CD4-positive, alpha-beta memory T cell (primary cell): ENCODE measurements at regions not wholly inside any gene's neighbourhood (a gene's known extent, or its start where the extent isn't known, plus 50 kb on each side); places are given as distances from the start of the nearest gene placed in this dataset.
"Not testable (repeated sequence)": the region's sequence is repeated elsewhere in the genome, so short reads cannot be mapped to it uniquely, and the experiment has no call there.

ENCODE experiments used
- CTCF ChIA-PET: fragments of 350-600 bp; sonication (Branson Sonifier 250); formaldehyde crosslinking; loops from one replicate; lab custom pipeline; 2021; ENCODE audit warnings: inconsistent platforms; ENCODE audit not compliant: partially characterized antibody; lab: Charles Lee
- POLR2A ChIA-PET: fragments of 350-600 bp; sonication (Branson Sonifier 250); formaldehyde crosslinking; loops from one replicate; lab custom pipeline; 2021; ENCODE audit not compliant: partially characterized antibody; lab: Charles Lee
- DNase-seq, 5 donors: peaks; one replicate each; pipeline versions ENCODE4 v3.0.0 to v3.0.0-alpha.2; 2020 to 2022; ENCODE audit warnings: mixed read lengths in 1 of 5
- H3K27ac ChIP-seq: one replicate; pipeline ENCODE4 v1.7.0; 2013; ENCODE audit warnings: low read depth, low read length
- H3K27me3 ChIP-seq: 2 replicates; pipeline ENCODE4 v1.7.0; 2013; ENCODE audit warnings: mild to moderate bottlenecking, low read length, moderate library complexity; ENCODE audit not compliant: insufficient read depth
- H3K36me3 ChIP-seq: 2 replicates; pipeline ENCODE4 v1.7.0; 2013; ENCODE audit warnings: mild to moderate bottlenecking, low read length, moderate library complexity; ENCODE audit not compliant: insufficient read depth
- H3K4me1 ChIP-seq: 2 replicates; pipeline ENCODE4 v1.7.0; 2013; ENCODE audit warnings: mild to moderate bottlenecking, low read length, moderate library complexity; ENCODE audit not compliant: insufficient read depth
- H3K4me3 ChIP-seq, 2 donors: one replicate each; pipeline ENCODE4 v1.7.0; 2013; ENCODE audit warnings: low read length in 2 of 2, mild to moderate bottlenecking in 1 of 2
- H3K9me3 ChIP-seq, 2 donors: one replicate each; pipeline ENCODE4 v1.7.0; 2013; ENCODE audit warnings: low read length in 2 of 2, control low read depth in 1 of 2; ENCODE audit not compliant: control insufficient read depth in 1 of 2
- H3K27ac Mint-ChIP-seq, 7 donors: one replicate each; pipeline ENCODE4 v1.8.0; 2020 to 2021; ENCODE audit warnings: mixed read lengths in 7 of 7, mild to moderate bottlenecking in 6 of 7, inconsistent platforms in 3 of 7, moderate library complexity in 3 of 7
- H3K27me3 Mint-ChIP-seq, 2 donors: one replicate each; pipeline ENCODE4 v1.8.0; 2020 to 2021; ENCODE audit warnings: mixed read lengths in 2 of 2
- H3K36me3 Mint-ChIP-seq, 2 donors: one replicate each; pipeline ENCODE4 v1.8.0; 2020 to 2021; ENCODE audit warnings: mixed read lengths in 2 of 2, inconsistent platforms in 1 of 2, mild to moderate bottlenecking in 1 of 2
- H3K4me1 Mint-ChIP-seq, 4 donors: one replicate each; pipeline ENCODE4 v1.8.0; 2020 to 2021; ENCODE audit warnings: mixed read lengths in 4 of 4, mild to moderate bottlenecking in 1 of 4
- H3K4me3 Mint-ChIP-seq, 8 donors: one replicate each; pipeline ENCODE4 v1.8.0; 2020 to 2021; ENCODE audit warnings: mixed read lengths in 8 of 8, mild to moderate bottlenecking in 7 of 8, moderate library complexity in 6 of 8, inconsistent platforms in 3 of 8
- H3K9me3 Mint-ChIP-seq, 8 donors: one replicate each; pipeline ENCODE4 v1.8.0; 2020 to 2021; ENCODE audit warnings: mixed read lengths in 8 of 8, mild to moderate bottlenecking in 5 of 8, inconsistent platforms in 3 of 8, moderate library complexity in 1 of 8
- intact Hi-C: fragments of 100-400 bp; cut with micrococcal nuclease; formaldehyde crosslinking; loops from one replicate; pipeline ENCODE4 v1.15.1; 2023

GRCh38 chr4:117164338-117164737 is 79.0 kb upstream of the TRAM1L1 start:
- no peaks in the 10 kb centered on the region for H3K27me3 Mint-ChIP-seq
- no peaks in the 10 kb centered on the region for H3K27me3 ChIP-seq
- DNase-seq, result no peak
- H3K4me1 Mint-ChIP-seq, result no peaks in the 10 kb centered on the region
- CTCF ChIA-PET, result no interaction called here
- no peaks in the 10 kb centered on the region for H3K9me3 ChIP-seq
- no peak overlapping the region for H3K4me3 ChIP-seq
- no peak overlapping the region for H3K27ac Mint-ChIP-seq
- intact Hi-C loops, result no loop called here
- peaks cover 0 to 8% (median 2%) of the 10 kb centered on the region in 8 donors for H3K9me3 Mint-ChIP-seq
- POLR2A ChIA-PET, result no interaction called here
- H3K4me3 Mint-ChIP-seq, result no peak overlapping the region
- H3K36me3 ChIP-seq, result no peaks in the 10 kb centered on the region
- H3K27ac ChIP-seq, result no peak overlapping the region
- H3K4me1 ChIP-seq, result no peaks in the 10 kb centered on the region
- no peaks in the 10 kb centered on the region for H3K36me3 Mint-ChIP-seq

GRCh38 chr4:117175369-117175768 is 90.0 kb upstream of the TRAM1L1 start:
- H3K27me3 ChIP-seq, H3K27me3 Mint-ChIP-seq, POLR2A ChIA-PET, H3K4me3 Mint-ChIP-seq, H3K27ac Mint-ChIP-seq, H3K36me3 ChIP-seq, H3K27ac ChIP-seq, H3K4me1 Mint-ChIP-seq, CTCF ChIA-PET, H3K4me3 ChIP-seq, DNase-seq, H3K36me3 Mint-ChIP-seq, H3K4me1 ChIP-seq, intact Hi-C loops, H3K9me3 ChIP-seq: not testable (repeated sequence)
- H3K9me3 Mint-ChIP-seq, result peaks cover 0 to 12% (median 1%) of the 10 kb centered on the region in 8 donors

GRCh38 chr4:117203231-117203630 is 117.9 kb upstream of the TRAM1L1 start:
- peaks cover 0 to 6% (median 3%) of the 10 kb centered on the region in 8 donors for H3K9me3 Mint-ChIP-seq
- intact Hi-C loops, result no loop called here

GRCh38 chr4:117210551-117210950 is 125.2 kb upstream of the TRAM1L1 start:
- ChIA-PET POLR2A (no interaction called here), CTCF (no interaction called here)
- Histone ChIP-seq H3K27ac (no peak overlapping the region), H3K36me3 (no peaks in the 10 kb centered on the region), H3K27me3 (no peaks in the 10 kb centered on the region), H3K4me1 (no peaks in the 10 kb centered on the region), H3K4me3 (no peak overlapping the region), H3K9me3 (no peaks in the 10 kb centered on the region)
- H3K27me3 Mint-ChIP-seq, result no peaks in the 10 kb centered on the region
- H3K4me3 Mint-ChIP-seq, result no peak overlapping the region
- intact Hi-C loops, result no loop called here
- peaks cover 0 to 6% (median 2%) of the 10 kb centered on the region in 8 donors for H3K9me3 Mint-ChIP-seq
- no peak overlapping the region for H3K27ac Mint-ChIP-seq
- H3K4me1 Mint-ChIP-seq, result no peaks in the 10 kb centered on the region
- DNase-seq, result no peak
- no peaks in the 10 kb centered on the region for H3K36me3 Mint-ChIP-seq

More at GRCh38 chr4:117203231-117203630, 117.9 kb upstream of the TRAM1L1 start:
- no peaks in the 10 kb centered on the region for H3K36me3 Mint-ChIP-seq
- no peak for DNase-seq
- H3K4me3 ChIP-seq, result no peak overlapping the region
- no peaks in the 10 kb centered on the region for H3K4me1 Mint-ChIP-seq
- no peaks in the 10 kb centered on the region for H3K36me3 ChIP-seq
- H3K27me3 Mint-ChIP-seq, result no peaks in the 10 kb centered on the region
- H3K27ac ChIP-seq, result no peak overlapping the region
- POLR2A ChIA-PET, result no interaction called here
- no peak overlapping the region for H3K27ac Mint-ChIP-seq
- H3K27me3 ChIP-seq, result no peaks in the 10 kb centered on the region
- H3K4me1 ChIP-seq, result no peaks in the 10 kb centered on the region
- peaks cover 0 to 4% of the 10 kb centered on the region in 2 donors for H3K9me3 ChIP-seq
- no peak overlapping the region for H3K4me3 Mint-ChIP-seq
- CTCF ChIA-PET, result no interaction called here

- ChIA-PET POLR2A (no interaction called here), CTCF (no interaction called here)
- H3K36me3 ChIP-seq, result no peaks in the 10 kb centered on the region
- intact Hi-C loops, result no loop called here
- Mint-ChIP-seq H3K36me3 (no peaks in the 10 kb centered on the region), H3K27me3 (no peaks in the 10 kb centered on the region), H3K9me3 (peaks cover 0 to 3% (median under 1%) of the 10 kb centered on the region in 8 donors), H3K27ac (no peak overlapping the region), H3K4me3 (no peak overlapping the region), H3K4me1 (no peaks in the 10 kb centered on the region)
- no peaks in the 10 kb centered on the region for H3K4me1 ChIP-seq
- DNase-seq, result no peak
- no peak overlapping the region for H3K4me3 ChIP-seq
- H3K27ac ChIP-seq, result no peak overlapping the region
- H3K9me3 ChIP-seq, result no peaks in the 10 kb centered on the region
- H3K27me3 ChIP-seq, result no peaks in the 10 kb centered on the region
These were observed 138.9 kb upstream of the TRAM1L1 start for GRCh38 chr4:117224256-117224655.

- Mint-ChIP-seq H3K9me3 (peaks cover 0 to 3% (median 1%) of the 10 kb centered on the region in 8 donors), H3K36me3 (no peaks in the 10 kb centered on the region), H3K27me3 (no peaks in the 10 kb centered on the region), H3K4me3 (no peak overlapping the region), H3K27ac (no peak overlapping the region), H3K4me1 (no peaks in the 10 kb centered on the region)
- H3K27me3 ChIP-seq, result no peaks in the 10 kb centered on the region
- no peak for DNase-seq
- H3K4me3 ChIP-seq, result no peak overlapping the region
- H3K27ac ChIP-seq, result no peak overlapping the region
- no peaks in the 10 kb centered on the region for H3K9me3 ChIP-seq
- no peaks in the 10 kb centered on the region for H3K4me1 ChIP-seq
- intact Hi-C loops, result no loop called here
- POLR2A ChIA-PET, result no interaction called here
- CTCF ChIA-PET, result no interaction called here
- no peaks in the 10 kb centered on the region for H3K36me3 ChIP-seq
These were observed 140.1 kb upstream of the TRAM1L1 start for GRCh38 chr4:117225471-117225870.

- peaks cover 0 to 6% (median 0%) of the 10 kb centered on the region in 8 donors for H3K9me3 Mint-ChIP-seq
- H3K27me3 ChIP-seq, result no peaks in the 10 kb centered on the region
- ChIA-PET POLR2A (no interaction called here), CTCF (no interaction called here)
- no peak overlapping the region for H3K27ac ChIP-seq
- H3K4me3 ChIP-seq, result no peak overlapping the region
- H3K4me3 Mint-ChIP-seq, result no peak overlapping the region
- no peaks in the 10 kb centered on the region for H3K9me3 ChIP-seq
- H3K36me3 Mint-ChIP-seq, result no peaks in the 10 kb centered on the region
- intact Hi-C loops, result no loop called here
- DNase-seq, result no peak
- H3K36me3 ChIP-seq, result no peaks in the 10 kb centered on the region
- H3K4me1 Mint-ChIP-seq, result no peaks in the 10 kb centered on the region
- no peaks in the 10 kb centered on the region for H3K27me3 Mint-ChIP-seq
- H3K4me1 ChIP-seq, result no peaks in the 10 kb centered on the region
- no peak overlapping the region for H3K27ac Mint-ChIP-seq
These were observed 142.5 kb upstream of the TRAM1L1 start for GRCh38 chr4:117227925-117228324.

- no peaks in the 10 kb centered on the region for H3K36me3 Mint-ChIP-seq
- no peak overlapping the region for H3K4me3 Mint-ChIP-seq
- intact Hi-C loops, result no loop called here
- Histone ChIP-seq H3K4me1 (no peaks in the 10 kb centered on the region), H3K36me3 (no peaks in the 10 kb centered on the region), H3K27ac (no peak overlapping the region), H3K27me3 (no peaks in the 10 kb centered on the region), H3K9me3 (no peaks in the 10 kb centered on the region), H3K4me3 (no peak overlapping the region)
- no peaks in the 10 kb centered on the region for H3K27me3 Mint-ChIP-seq
- H3K27ac Mint-ChIP-seq, result no peak overlapping the region
- H3K9me3 Mint-ChIP-seq, result peaks cover 0 to 10% (median 2%) of the 10 kb centered on the region in 8 donors
- CTCF ChIA-PET, result no interaction called here
- POLR2A ChIA-PET, result no interaction called here
- no peaks in the 10 kb centered on the region for H3K4me1 Mint-ChIP-seq
- peak in 1 of 5 donors; percentile 15 for DNase-seq
These were observed 154.1 kb upstream of the TRAM1L1 start for GRCh38 chr4:117239434-117239833.
